ENCODE measurements at regions not wholly inside any gene's neighbourhood (a gene's known extent, or its start where the extent isn't known, plus 50 kb on each side); places are given as distances from the start of the nearest gene placed in this dataset.
"Not testable (repeated sequence)": the region's sequence is repeated elsewhere in the genome, so short reads cannot be mapped to it uniquely, and the experiment has no call there.

- Mint-ChIP-seq H3K4me1 (ENCODE audit: low read depth) (peaks cover 4% of the 10 kb centered on the region), H3K36me3 (ENCODE audit: low read depth) (peaks cover 1% of the 10 kb centered on the region), H3K4me3 (no peak overlapping the region), H3K27ac (no peak overlapping the region), H3K27me3 (ENCODE audit: low read depth) (no peaks in the 10 kb centered on the region), H3K9me3 (no peaks in the 10 kb centered on the region)
- intact Hi-C loops (cut with micrococcal nuclease): no loop called here
- CTCF ChIA-PET: no interaction called here
- no peak for DNase-seq
These were observed 491.1 kb upstream of the RGS6 start for GRCh38 chr14:71441126-71441525.

GRCh38 chr14:71444030-71444822 lies 488.0 kb upstream of the RGS6 start:
- Mint-ChIP-seq H3K36me3 (ENCODE audit: low read depth) (no peaks in the 10 kb centered on the region), H3K4me3 (no peak overlapping the region), H3K27ac (no peak overlapping the region), H3K9me3 (no peaks in the 10 kb centered on the region), H3K4me1 (ENCODE audit: low read depth) (peaks cover 3% of the 10 kb centered on the region), H3K27me3 (ENCODE audit: low read depth) (no peaks in the 10 kb centered on the region)
- DNase-seq: no peak
- intact Hi-C loops (cut with micrococcal nuclease): no loop called here
- CTCF ChIA-PET: interaction anchor here (1.2 kb wide), 1 partner anchor 28 kb away, joined by 3 read pairs; no protein-coding TSS in a partner anchor

- H3K36me3 Mint-ChIP-seq (ENCODE audit: low read depth): peaks cover 1% of the 10 kb centered on the region
- H3K4me3 Mint-ChIP-seq: no peak overlapping the region
- H3K4me1 Mint-ChIP-seq (ENCODE audit: low read depth): peaks cover 5% of the 10 kb centered on the region
- H3K9me3 Mint-ChIP-seq: no peaks in the 10 kb centered on the region
- H3K27ac Mint-ChIP-seq: no peak overlapping the region
- intact Hi-C loops (cut with micrococcal nuclease): no loop called here
- no peaks in the 10 kb centered on the region for H3K27me3 Mint-ChIP-seq (ENCODE audit: low read depth)
- no peak for DNase-seq
- CTCF ChIA-PET: interaction anchor here (1.6 kb wide), 1 partner anchor 10 kb away, joined by 6 read pairs; no protein-coding TSS in a partner anchor
These were observed 483.6 kb upstream of the RGS6 start for GRCh38 chr14:71448431-71449315.

GRCh38 chr14:71449316-71450055 lies 482.7 kb upstream of the RGS6 start:
- no peak overlapping the region for H3K27ac Mint-ChIP-seq
- intact Hi-C loops (cut with micrococcal nuclease): no loop called here
- no peaks in the 10 kb centered on the region for H3K27me3 Mint-ChIP-seq (ENCODE audit: low read depth)
- CTCF ChIA-PET: interaction anchor here (1.4 to 1.6 kb wide), 2 partner anchors 9 to 12 kb away, joined by 5 to 6 read pairs; no protein-coding TSS in a partner anchor
- no peaks in the 10 kb centered on the region for H3K9me3 Mint-ChIP-seq
- H3K36me3 Mint-ChIP-seq (ENCODE audit: low read depth): peaks cover 1% of the 10 kb centered on the region
- H3K4me1 Mint-ChIP-seq (ENCODE audit: low read depth): peaks cover 8% of the 10 kb centered on the region
- H3K4me3 Mint-ChIP-seq: no peak overlapping the region
- DNase-seq: no peak

- Mint-ChIP-seq H3K4me1 (ENCODE audit: low read depth) (peaks cover 15% of the 10 kb centered on the region), H3K27ac (no peak overlapping the region), H3K27me3 (ENCODE audit: low read depth) (no peaks in the 10 kb centered on the region), H3K36me3 (ENCODE audit: low read depth) (peaks cover 1% of the 10 kb centered on the region), H3K4me3 (no peak overlapping the region), H3K9me3 (no peaks in the 10 kb centered on the region)
- no peak for DNase-seq
- intact Hi-C loops (cut with micrococcal nuclease): no loop called here
- CTCF ChIA-PET: no interaction called here
These were observed 480.7 kb upstream of the RGS6 start for GRCh38 chr14:71451501-71451900.

- CTCF ChIA-PET: no interaction called here
- peaks cover 15% of the 10 kb centered on the region for H3K4me1 Mint-ChIP-seq (ENCODE audit: low read depth)
- no peaks in the 10 kb centered on the region for H3K9me3 Mint-ChIP-seq
- no peak overlapping the region for H3K4me3 Mint-ChIP-seq
- intact Hi-C loops (cut with micrococcal nuclease): no loop called here
- H3K27ac Mint-ChIP-seq: no peak overlapping the region
- no peak for DNase-seq
- H3K27me3 Mint-ChIP-seq (ENCODE audit: low read depth): no peaks in the 10 kb centered on the region
- peaks cover 1% of the 10 kb centered on the region for H3K36me3 Mint-ChIP-seq (ENCODE audit: low read depth)
These were observed 479.7 kb upstream of the RGS6 start for GRCh38 chr14:71452539-71452938.

- peaks cover 1% of the 10 kb centered on the region for H3K36me3 Mint-ChIP-seq (ENCODE audit: low read depth)
- no peak overlapping the region for H3K4me3 Mint-ChIP-seq
- CTCF ChIA-PET: no interaction called here
- DNase-seq: no peak
- H3K4me1 Mint-ChIP-seq (ENCODE audit: low read depth): peaks cover 15% of the 10 kb centered on the region
- H3K9me3 Mint-ChIP-seq: no peaks in the 10 kb centered on the region
- intact Hi-C loops (cut with micrococcal nuclease): no loop called here
- no peak overlapping the region for H3K27ac Mint-ChIP-seq
- no peaks in the 10 kb centered on the region for H3K27me3 Mint-ChIP-seq (ENCODE audit: low read depth)
These were observed 479.2 kb upstream of the RGS6 start for GRCh38 chr14:71452987-71453386.

- intact Hi-C loops (cut with micrococcal nuclease): no loop called here
These were observed 478.2 kb upstream of the RGS6 start for GRCh38 chr14:71454010-71454409.

GRCh38 chr14:71454513-71455332 lies 477.5 kb upstream of the RGS6 start:
- Mint-ChIP-seq H3K36me3 (ENCODE audit: low read depth) (peaks cover 1% of the 10 kb centered on the region), H3K4me3 (no peak overlapping the region), H3K27ac (no peak overlapping the region), H3K27me3 (ENCODE audit: low read depth) (no peaks in the 10 kb centered on the region), H3K4me1 (ENCODE audit: low read depth) (peaks cover 13% of the 10 kb centered on the region), H3K9me3 (no peaks in the 10 kb centered on the region)
- intact Hi-C loops (cut with micrococcal nuclease): no loop called here
- CTCF ChIA-PET: no interaction called here
- DNase-seq: no peak

More at GRCh38 chr14:71454010-71454409, 478.2 kb upstream of the RGS6 start:
- Mint-ChIP-seq H3K4me3 (no peak overlapping the region), H3K36me3 (ENCODE audit: low read depth) (peaks cover 1% of the 10 kb centered on the region), H3K4me1 (ENCODE audit: low read depth) (peaks cover 15% of the 10 kb centered on the region), H3K27me3 (ENCODE audit: low read depth) (no peaks in the 10 kb centered on the region), H3K9me3 (no peaks in the 10 kb centered on the region), H3K27ac (no peak overlapping the region)
- CTCF ChIA-PET: no interaction called here
- DNase-seq: no peak

- Mint-ChIP-seq H3K27me3 (ENCODE audit: low read depth) (no peaks in the 10 kb centered on the region), H3K27ac (no peak overlapping the region), H3K36me3 (ENCODE audit: low read depth) (peaks cover 14% of the 10 kb centered on the region), H3K4me3 (no peak overlapping the region), H3K4me1 (ENCODE audit: low read depth) (peaks cover 1% of the 10 kb centered on the region), H3K9me3 (no peaks in the 10 kb centered on the region)
- intact Hi-C loops (cut with micrococcal nuclease): no loop called here
- DNase-seq: no peak
- CTCF ChIA-PET: no interaction called here
These were observed 472.1 kb upstream of the RGS6 start for GRCh38 chr14:71460091-71460490.

GRCh38 chr14:71461617-71462016 lies 470.6 kb upstream of the RGS6 start:
- H3K27me3 Mint-ChIP-seq (ENCODE audit: low read depth); CTCF ChIA-PET; intact Hi-C loops (cut with micrococcal nuclease); DNase-seq; H3K27ac Mint-ChIP-seq; H3K4me3 Mint-ChIP-seq; H3K9me3 Mint-ChIP-seq; H3K4me1 Mint-ChIP-seq (ENCODE audit: low read depth): not testable (repeated sequence)
- H3K36me3 Mint-ChIP-seq (ENCODE audit: low read depth): peaks cover 16% of the 10 kb centered on the region

GRCh38 chr14:71463807-71464206 lies 468.4 kb upstream of the RGS6 start:
- Mint-ChIP-seq H3K4me1 (ENCODE audit: low read depth) (peaks cover 1% of the 10 kb centered on the region), H3K9me3 (peaks cover 3% of the 10 kb centered on the region), H3K36me3 (ENCODE audit: low read depth) (peaks cover 21% of the 10 kb centered on the region), H3K27me3 (ENCODE audit: low read depth) (no peaks in the 10 kb centered on the region), H3K4me3 (no peak overlapping the region), H3K27ac (no peak overlapping the region)
- no peak for DNase-seq
- CTCF ChIA-PET: no interaction called here
- intact Hi-C loops (cut with micrococcal nuclease): no loop called here
